HG03139 (cell line): ENCODE measurements at regions not wholly inside any gene's neighbourhood (a gene's known extent, or its start where the extent isn't known, plus 50 kb on each side); places are given as distances from the start of the nearest gene placed in this dataset.
"Not testable (repeated sequence)": the region's sequence is repeated elsewhere in the genome, so short reads cannot be mapped to it uniquely, and the experiment has no call there.

Source experiments
- ATAC-seq: cut with Tn5 transposase; IDR thresholded peaks from one replicate; pipeline ENCODE4 v1.9.1; 2021; ENCODE audit not compliant: unreplicated experiment

DNA sequence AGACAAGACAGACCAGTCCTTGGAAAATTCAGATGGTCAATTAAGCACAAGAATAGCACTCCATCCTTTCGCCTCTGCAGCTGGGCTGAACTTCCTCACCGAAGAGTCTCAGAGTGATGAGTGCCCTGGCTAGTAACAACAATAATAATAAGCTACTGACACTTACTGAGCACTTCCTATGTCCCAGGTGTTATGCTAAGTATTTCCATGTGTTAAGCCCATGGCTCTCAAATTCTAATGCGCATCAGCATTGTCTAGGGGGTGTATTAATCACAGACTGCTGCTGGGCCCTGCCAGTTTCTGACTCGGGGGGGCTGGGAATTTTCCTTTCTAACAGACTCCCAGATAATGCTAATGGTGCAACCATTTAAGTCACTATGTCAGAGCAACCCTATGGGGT lies 118.2 kb upstream of the LRFN2 start:
- ATAC-seq: no peak

DNA sequence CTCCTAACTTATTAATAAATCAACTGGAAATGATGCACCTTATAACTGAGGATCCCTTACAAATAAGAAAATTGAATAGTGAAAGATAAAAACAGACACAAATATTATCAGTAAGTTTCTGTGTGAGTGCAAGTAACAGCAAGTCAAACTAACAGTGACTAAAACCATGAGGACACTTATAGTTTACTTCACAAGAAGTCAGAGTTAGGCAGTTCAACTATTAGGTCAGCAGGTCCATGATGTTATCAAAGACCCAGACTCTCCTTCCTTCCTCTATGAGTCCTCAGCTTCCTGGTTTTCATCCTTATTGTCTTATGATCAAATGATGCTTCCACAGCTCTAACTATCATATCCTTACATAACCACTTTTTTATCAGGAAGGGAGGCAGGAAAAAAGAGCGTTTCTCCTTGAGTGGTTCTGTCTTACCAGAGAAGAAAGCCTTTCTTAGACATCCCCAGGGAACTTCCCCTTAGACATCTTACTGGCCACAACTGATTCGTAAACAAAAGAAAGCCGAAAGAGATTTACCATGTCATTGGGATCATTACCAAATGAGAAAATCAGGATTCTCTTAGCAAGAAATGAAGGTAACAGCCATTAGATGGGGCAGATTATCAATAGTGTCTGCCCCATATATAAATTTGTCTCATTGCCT lies 114.3 kb upstream of the LRFN2 start:
- ATAC-seq: no peak

DNA sequence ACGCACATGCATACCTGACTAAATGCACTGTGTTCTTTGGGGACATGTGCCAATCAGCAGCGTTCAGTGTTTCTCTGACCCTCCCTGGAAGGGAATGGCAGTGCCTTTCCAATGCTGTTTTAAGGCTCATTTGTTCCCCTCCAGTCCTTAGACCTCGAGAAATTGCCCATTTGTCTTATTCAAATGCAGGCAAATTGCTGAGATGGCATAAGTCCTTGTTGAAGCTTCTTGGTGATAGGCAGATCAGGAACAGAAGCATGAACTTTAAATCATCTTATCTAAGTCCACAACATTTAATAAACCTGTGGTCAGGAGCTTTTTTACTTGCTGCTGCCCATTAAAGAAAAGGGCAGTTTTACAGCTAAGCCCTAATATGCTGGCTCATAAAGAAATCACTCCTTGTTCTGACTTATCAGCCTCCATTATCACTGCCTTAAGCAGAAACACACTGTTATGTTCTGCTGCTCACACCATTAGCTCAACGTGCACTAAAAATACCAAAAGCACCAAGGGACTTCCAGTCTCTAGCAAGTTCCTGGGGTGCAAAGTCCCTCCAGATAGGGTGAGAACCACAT lies 112.9 kb upstream of the LRFN2 start:
- ATAC-seq: no peak

DNA sequence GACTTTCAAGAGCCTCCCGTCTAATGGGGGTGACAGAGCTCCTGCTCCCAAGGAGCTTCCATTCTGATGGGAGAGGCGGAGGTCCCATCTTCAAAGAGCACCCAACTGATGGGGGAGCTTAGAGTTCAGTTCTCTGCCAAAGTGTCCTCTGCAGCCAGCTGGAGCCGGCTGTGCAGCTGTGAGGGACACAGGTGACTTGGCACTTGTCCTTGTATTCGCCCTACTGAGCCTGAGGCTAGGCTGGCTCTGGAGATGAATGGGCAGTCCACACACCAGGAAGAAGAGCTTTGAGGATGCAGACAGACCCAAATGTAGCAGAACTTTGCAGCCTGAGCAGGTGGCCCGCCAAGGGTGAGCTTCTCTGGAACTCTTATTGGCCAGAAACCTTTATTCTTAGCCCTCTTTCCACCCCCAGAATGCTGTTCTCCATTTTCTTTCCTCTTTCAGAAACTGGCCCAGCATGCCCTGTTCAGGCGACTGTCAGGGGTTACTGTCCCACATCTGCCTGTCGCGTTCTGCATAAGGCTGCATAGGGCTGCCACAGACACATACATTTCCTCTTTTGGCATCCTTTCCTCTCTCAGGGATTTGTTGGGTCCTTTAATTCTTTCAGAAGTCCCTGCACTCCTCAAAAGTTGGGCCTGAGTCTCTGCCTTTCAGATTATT lies 108.7 kb upstream of the LRFN2 start:
- ATAC-seq: no peak

DNA sequence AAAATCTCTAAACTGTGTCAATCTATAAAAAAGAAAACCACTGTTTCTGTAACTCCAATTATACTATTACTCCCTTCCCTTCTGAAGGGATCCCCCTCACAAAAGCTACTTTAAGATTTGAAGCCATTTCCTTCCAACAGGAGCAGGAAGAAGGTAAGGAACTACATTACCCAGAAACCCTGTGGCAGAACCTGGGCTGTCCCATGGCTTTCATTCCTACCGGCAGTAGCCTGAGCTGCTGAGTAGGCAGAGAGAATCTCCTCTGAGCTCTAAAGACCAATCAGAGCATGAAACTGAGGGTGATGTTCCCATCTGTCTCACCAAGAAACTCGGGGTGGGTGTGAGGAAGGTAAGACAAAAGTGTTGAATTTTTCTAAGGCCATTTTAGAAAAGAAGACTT lies 108.0 kb upstream of the LRFN2 start:
- no peak for ATAC-seq

DNA sequence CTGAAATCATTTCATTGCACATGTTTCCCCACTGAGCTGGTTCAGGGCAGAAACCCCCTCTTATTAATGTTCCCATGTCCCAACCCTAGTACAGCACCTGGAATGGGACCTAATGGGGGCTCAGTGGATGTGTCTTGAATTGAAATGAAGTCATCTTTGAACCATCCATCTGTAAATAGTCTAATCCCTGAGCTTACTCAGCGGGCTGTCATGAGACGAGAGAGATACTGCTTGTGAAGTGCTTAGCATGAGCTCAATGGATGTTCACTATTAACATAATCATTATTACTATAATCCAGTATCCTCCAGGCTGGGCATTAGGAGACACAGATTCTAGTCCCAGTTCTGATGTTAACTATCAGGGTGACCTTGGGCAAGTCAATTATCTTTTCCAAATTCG lies 106.6 kb upstream of the LRFN2 start:
- no peak for ATAC-seq

DNA sequence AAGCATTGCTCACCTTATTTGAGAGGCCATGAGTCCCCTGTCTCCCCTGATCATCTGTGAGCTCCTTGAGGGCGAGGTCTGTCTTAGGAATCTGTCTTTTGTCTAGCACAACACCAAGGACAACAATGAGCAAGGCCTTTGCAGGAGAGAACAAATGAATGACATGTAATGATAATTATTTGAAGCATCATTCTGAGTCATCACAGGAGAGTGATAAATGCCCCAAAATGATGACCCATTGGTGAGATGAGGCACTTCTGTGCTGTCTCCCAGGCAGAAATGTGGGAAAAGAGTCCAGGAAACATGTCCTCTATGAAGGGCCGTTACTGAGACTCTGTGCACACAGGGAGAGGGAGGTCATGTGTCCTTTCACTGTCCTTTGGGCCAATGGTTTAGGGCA lies 105.2 kb upstream of the LRFN2 start:
- no peak for ATAC-seq

DNA sequence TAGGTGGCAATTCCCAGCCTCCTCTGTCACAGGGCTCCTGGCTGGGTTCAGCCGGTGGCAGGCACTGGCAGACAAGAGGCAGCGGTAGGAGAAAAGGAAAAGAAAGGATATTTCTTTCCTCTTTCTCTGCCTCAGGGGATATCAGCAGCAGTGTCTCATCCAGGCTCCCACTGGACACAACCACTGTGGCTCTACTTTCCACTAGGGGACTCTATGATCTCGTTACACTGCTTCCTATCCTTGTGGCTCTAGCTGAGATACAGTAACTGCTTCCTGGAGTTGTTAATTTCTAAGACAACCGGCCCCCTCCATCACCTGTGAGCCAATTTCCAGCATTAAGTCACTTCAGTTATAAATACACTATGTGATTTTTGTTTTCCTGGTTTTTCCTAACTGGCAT lies 102.0 kb upstream of the LRFN2 start:
- no peak for ATAC-seq

DNA sequence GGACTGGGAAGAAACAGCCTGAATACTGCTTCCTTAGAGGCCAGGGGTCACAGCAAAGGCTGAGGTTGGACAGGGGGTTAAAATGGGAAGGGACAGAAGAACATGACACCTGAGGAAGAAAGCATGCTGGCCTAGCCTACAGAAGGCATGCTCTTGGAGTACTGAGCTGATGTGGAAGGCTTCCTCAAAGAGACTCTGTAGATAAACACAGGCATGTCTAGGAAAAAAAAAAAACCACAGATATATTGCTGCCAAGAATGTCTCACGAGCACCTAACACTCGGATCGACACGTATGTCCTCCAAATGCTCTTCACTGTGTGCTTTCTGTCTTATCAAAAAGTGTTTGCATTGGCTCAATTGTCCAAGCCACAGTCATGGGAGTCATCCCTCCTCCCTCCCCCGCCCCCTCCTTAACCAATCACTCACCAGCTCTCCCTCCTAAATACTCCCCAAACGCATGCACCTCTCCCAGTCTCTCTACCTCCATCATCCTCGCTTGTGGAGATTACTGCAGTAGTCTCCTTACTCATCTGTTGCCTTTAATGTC lies 101.1 kb upstream of the LRFN2 start:
- ATAC-seq: no peak

DNA sequence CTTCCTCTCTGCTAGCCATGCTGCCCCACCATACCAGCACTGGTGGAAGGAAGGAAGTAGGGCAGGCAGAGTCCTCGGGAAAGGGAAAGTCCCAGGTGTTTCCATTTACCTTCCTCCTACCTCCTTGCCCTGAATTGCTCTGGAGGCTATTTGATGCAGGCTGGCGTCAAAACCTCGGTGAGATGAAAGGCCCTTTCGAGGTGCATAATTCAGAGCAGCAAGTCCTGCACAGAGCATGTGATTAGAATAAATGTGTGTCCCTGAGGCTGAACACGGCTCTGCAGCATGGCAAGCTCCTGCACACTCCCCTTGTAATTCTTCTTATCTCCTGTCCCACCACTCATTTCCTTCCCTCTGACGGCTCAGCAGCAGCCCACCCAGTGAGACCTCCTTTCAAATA lies 98.7 kb upstream of the LRFN2 start:
- no peak for ATAC-seq

DNA sequence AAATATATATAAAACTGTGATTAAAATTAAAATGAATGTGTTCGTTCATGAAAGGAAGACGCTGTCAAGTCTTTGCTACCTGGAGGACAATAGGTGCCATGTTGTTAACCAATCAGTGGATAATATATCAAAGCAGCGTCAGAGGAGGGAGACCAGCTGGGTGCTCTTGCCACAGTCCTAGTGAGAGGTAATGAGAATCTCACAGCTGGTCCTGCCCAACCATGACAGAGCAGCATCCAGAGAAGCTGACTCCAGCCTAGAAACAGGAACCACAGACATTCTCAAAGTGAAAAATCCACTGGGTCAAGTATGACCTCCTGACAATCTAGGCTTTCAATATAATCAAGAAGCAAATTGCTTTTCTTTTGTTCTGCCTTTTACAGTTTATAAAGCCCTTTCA lies 94.5 kb upstream of the LRFN2 start:
- ATAC-seq: no peak

DNA sequence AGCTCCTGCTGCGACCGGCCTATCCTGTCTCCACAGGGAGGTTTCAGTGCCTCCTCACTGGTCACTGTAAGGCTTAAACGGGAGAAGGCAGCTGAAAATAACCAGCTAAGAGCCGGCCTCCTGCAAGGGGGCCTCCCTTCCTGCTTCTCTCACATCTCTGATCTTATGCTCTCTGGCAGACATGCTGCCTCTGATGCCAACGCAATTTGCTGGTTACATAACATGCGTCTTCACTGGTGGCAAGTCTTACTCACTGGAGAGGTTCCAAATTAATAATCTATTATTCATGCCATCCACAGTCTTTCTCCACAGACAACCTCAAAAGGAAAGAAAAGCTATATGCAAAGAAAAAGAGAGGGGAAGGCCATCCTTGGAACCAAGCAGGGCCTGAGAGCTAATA lies 91.8 kb upstream of the LRFN2 start:
- no peak for ATAC-seq

DNA sequence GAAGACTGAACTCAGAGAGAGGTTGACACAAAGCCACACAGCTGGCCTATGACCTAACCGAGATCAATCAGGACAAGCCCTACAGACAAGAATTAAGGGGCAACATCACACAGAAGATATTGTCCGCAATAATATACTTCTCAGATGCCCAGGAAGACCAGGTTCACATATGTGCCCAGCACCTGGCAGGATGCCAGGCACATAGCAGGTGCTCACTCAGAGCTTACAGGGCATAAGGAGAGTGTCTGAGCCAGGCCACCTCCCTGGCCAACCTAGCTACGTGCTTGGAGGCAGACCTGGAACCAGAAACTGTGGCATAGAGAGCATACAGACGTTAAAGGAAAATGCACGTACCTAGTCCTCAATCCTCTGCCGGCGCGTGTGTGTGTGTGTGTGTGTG lies 87.0 kb upstream of the LRFN2 start:
- ATAC-seq: no peak

DNA sequence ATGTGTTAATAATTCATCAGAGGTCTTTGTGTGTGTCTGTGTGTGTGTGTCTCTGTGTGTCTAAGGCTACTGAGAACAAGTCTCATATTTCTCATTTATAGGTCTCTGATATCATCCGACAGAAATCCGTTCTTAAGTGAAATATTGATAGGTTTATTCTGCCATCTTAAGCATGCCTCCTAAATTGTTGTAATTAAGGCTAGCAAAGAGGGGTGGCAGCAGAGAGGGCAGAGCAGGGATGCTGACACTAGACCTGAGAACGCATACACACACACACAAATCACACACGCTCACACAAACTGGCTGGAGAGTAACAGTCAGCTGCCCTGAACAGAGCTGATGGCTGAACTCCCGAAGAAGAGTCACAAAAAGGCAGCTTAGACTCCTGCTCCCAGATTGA lies 84.9 kb upstream of the LRFN2 start:
- no peak for ATAC-seq

DNA sequence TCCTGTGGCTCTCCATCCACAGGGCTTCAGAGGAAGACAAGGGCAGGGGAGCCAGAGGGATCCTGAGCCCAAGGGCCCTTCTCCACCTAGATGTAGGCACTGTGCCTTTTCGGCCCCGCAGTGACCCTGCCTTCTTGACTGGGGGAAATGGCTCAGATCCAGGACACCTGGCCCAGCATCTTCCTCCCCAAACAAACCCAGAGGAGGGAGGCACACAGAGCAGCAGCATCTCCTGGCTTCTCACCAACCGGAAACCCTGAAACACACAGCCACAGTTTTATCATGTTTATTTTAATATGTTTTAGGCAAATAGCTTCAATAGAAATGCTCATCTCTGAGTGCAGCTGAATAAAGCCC lies 84.5 kb upstream of the LRFN2 start:
- ATAC-seq: no peak

DNA sequence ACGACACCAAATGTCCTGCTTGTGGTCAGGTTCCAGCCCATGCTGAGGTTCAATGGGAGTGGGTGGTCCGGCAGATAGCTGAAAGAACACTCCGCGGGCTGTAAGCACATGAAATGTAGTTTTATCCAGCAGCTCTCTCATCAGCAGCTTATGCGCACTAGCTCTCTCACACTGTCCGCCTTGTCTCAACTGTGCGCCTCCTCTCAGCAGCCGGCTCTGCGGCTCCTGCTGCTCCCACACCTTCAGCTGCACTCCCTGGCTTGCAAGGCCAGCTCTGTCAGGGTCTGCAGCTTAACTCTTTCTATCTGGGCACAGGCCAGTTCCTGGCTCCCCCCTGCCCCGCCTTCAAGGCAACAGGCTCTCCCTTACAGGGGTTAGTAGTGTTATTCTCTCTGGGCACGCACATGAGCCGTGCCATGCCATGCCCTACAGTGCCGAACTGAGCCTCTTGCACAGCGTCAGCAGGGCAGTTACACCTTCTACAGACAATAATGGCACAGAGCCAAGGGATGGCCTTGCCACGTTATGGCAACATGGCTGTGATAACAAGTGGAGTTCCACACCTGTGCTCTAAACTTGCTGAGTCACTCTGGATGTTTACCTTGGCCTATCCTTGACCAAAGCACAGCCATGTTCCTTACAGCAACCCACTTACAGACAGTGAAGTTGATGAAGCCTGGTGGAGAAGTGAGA lies 84.0 kb upstream of the LRFN2 start:
- no peak for ATAC-seq

DNA sequence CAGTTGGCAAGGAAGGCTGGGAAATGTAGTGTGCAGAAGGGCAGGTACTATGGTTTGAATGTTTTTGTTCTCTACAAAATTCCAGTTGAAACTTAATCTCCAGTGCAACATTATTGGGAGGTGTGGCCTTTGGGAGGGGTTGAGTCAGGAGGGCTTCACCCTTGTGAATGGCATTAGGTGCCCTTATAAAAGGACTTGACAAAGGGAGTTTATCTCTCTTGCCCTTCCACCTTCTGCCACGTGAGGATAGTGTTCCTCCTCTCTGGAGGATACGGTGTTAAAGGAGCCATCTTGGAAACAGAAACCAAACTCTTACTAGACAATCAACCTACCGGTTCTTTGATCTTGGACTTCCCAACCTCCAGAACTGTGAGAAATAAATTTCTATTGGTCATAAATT lies 82.2 kb upstream of the LRFN2 start:
- ATAC-seq: no peak

DNA sequence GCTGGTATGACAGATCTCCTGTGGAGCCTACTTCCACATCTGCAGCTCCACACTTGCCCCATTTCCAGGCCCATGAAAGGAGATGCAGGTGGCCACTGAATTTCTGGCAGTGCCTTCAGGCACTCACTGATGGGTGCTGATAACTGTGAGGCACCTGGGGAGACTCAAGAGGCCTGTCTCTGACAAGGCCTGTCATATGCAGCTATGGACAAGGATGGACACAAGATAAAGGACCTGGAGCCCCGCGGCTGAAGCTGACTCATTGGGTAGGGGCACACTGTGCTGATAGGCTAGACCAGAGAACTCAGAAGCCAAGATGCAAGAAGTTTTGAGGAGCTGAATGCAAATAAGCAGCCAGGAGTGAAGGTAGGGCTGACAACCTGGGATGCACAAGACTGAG lies 81.0 kb upstream of the LRFN2 start:
- no peak for ATAC-seq

DNA sequence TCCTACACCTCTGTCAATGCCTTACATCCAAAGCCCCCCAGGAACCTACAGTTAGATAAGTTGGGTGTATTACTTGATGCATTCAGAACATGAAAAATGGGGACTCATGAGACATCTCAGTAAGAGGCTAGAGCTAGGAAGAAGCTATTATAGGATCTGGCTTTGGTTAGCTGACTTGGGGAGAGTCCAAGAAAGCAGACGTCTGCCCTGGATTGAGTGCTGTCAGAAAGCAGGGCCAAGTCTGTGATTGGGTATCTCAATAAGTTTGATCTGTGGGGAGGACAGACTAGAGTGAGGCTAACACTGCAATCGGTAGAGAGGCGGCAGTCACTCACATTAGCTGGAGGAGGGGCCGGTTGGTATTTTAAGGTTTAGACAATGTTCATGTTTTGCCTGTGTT lies 79.4 kb upstream of the LRFN2 start:
- ATAC-seq: no peak

DNA sequence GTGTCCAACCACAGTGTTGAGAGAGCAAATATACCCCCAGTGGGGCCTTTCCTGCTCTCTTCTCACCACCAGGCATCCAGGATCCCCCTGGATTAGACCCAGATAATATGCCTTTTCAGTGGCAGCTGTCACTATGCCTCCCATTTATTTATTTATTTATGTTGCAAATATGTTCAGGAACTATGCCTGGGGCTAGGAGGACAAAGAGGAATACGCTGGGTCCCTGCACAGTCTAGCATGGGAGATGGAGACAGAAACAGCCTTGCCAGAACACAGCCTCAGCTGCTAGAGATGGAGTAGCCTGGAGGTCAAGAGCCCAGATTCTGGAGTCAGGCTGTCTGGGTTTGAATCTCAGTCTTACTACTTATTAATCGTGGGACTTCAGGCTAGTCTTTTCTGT lies 74.6 kb upstream of the LRFN2 start:
- no peak for ATAC-seq

DNA sequence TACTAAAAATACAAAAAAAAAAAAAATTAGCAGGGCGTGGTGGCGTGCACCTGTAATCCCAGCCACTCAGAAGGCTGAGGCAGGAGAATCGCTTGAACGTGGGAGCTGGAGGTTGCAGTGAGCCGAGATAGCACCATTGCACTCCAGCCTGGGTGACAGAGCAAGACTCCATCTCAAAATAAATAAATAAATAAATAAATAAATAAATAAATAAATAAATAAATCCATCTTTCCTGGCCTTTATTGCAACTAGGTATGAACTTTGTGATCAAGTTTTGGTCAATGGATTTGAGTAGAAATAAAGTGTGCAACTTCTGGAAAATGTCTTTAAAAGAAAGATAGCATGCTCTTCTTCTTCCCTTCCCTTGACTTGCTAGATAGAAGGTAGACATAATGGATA lies 69.6 kb upstream of the LRFN2 start:
- ATAC-seq: not testable (repeated sequence)

DNA sequence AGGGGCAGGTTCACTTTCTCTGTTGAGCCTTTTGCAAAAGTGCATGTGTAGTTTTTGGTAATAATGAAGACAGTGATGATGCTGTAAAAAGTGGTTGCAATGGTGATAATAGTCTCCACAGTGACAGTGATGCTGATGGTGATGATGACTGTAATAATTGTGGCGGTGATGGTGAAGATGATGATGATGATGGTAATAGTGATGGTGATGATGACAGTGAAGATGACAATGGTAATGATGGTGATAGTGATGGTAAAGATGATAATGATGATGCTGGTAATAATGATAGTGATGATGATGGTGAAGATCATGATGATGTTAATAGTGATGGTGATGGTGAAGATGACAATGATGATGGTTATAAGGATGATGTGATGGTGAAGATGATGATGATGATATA lies 67.7 kb upstream of the LRFN2 start:
- ATAC-seq: no peak
